HG02623 (cell line): ENCODE measurements at regions not wholly inside any gene's neighbourhood (a gene's known extent, or its start where the extent isn't known, plus 50 kb on each side); places are given as distances from the start of the nearest gene placed in this dataset.
"Not testable (repeated sequence)": the region's sequence is repeated elsewhere in the genome, so short reads cannot be mapped to it uniquely, and the experiment has no call there.

ENCODE experiments used
- ATAC-seq: cut with Tn5 transposase; IDR thresholded peaks from one replicate; pipeline ENCODE4 v1.9.1; 2021; ENCODE audit warnings: moderate library complexity; ENCODE audit not compliant: unreplicated experiment

GRCh38 chr1:213324859-213325258 lies 273.8 kb downstream of the RPS6KC1 start:
- ATAC-seq: no peak

GRCh38 chr1:213325482-213325881 lies 274.4 kb downstream of the RPS6KC1 start:
- no peak for ATAC-seq

DNA sequence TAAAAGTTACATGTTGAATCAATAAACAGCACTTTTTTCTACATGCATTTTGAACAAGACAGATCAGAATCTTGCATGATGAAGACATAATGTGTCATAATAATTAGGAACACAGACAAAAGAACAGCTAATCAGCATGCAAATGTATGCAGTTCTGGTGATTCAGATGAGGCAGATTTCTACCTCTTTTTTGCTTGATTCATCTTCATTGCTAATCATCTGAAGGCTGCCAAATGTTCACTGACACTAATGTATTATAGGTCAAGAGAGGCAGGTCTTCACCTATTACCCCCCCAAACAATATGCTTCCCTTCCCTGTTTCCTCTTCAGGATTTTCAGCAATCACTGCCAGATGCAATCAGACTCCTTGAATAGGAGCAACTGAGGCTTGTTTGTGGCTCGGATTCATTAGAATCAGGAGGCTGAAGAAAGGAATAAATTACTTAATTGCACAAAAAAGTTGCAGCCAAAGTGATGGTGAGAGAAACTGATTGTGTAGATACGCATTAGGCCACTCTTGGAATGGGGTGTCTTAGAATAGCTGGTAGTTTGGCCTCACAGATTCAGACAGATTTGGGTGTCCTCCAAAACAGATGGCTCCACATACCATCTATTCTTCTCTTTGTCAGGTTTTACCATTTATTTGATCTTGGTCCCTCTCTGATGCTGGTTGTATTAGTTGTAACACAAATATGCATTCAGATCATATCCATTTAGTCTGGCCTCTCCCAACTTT lies 275.4 kb downstream of the RPS6KC1 start:
- ATAC-seq: no peak

GRCh38 chr1:213327017-213327667 lies 276.1 kb downstream of the RPS6KC1 start:
- ATAC-seq: no peak

GRCh38 chr1:213329406-213330008 lies 278.5 kb downstream of the RPS6KC1 start:
- ATAC-seq: no peak

GRCh38 chr1:213330281-213330680 lies 279.2 kb downstream of the RPS6KC1 start:
- ATAC-seq: no peak

DNA sequence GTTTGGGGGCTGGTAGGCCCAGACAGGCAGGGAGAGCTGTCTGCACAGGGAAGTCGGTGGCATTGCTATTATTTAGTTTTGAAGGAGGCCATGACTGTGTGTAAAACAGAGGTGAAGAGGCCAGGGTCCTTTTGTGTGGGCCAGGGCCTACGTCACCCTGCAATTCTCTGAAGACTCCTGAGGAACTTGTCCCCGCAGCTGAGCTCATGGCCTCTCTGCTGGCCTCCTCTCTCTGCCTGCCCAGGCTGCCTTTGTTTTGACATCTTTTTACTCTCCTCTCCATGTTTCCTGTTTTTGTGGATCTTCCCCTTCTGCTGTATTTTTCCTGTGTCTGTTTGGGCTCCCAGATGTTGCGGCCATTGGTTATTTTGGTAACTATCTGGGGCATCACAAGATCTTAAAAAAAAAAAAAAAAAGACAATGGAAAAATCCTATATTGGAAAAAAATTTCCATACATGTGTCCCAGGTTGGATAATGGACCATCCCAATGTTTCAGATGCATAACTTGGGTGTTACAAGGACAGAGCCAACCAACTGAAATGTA lies 280.7 kb downstream of the RPS6KC1 start:
- no peak for ATAC-seq

DNA sequence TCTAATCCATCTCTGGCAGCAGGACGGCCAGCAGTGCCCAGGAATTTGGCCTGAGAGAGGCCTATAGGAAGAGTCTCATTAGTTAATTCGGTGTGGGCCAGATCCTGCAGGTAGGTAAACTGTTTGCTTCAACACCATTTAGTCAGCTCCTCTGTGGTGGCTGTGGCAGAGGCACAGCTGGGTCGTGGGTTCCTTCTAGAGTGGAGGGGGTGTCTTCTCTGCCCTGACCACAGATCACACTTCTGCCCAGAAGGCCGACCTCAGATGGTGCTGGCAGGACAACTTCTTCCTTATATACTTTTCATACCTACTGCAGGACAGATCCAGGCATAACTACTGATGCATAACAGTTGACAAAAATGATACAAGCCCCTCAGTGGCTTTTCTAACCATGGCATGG lies 281.4 kb downstream of the RPS6KC1 start:
- ATAC-seq: no peak

GRCh38 chr1:213333121-213333520 lies 282.1 kb downstream of the RPS6KC1 start:
- ATAC-seq: no peak

DNA sequence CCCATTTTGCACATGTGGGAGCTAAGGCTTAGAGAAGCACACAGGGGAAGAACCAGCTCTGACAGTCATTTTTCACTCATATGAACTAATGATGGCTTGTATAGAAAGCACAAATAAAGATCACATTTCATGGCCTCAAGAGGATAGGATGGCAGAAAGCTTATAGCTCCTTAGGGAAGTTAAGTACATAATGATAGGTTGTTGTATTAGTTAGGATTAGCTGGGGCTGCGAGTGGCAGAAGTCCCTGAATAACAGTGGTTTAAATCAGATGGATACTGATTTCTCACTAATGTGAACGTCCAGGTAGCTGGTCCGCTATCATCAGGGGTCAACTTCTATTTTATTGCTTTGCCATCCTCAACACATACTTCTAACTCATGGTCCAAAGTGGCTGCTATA lies 284.0 kb downstream of the RPS6KC1 start:
- ATAC-seq: no peak

DNA sequence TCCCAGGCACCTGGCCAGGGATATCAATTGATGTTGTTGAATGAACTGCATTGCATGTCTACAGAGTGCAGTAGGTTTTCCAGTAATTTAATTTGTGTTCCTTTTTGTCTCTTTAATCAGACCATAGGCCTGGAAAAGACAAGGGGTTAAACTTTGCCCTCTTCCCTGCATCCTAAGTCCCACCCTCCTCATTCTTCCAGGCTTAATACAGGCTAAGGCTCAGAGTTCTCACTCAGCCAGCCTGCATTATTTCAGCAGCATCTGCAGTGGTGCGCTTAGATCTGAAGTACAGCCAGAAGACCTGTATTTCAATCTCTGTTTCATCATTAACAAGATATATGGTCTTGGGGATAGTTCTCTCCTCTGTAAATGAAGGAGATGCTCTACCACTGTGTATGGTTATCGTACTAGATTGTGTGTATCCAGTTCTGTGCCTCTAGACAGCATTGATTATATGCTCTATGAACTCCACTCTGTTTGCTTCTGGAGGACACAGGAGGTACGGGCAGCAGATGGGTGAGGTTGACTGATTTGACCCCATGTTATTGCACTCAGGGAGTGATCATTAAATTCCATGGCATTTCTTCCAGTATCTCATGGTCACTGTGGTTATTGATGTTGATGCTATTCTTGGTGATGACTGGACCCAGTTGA lies 286.1 kb downstream of the RPS6KC1 start:
- no peak for ATAC-seq

DNA sequence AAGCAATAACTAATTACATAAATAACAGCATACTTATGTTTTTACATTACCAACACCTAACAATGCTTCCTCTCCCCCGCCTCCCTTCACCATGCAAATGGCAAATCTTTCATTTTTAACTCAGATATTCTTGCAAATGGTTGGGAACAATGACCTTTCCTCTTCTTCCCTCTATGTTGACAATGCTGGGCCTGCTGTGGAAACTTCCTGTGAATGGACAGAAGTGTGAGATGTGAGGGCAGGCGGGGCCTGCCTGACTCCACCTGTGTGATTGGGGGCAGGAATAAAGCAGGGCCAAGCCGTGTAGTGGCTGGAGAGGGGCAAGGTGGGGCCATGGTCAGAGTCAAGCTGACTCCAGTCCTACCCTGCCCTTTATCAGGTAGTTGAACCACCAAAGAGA lies 289.6 kb downstream of the RPS6KC1 start:
- ATAC-seq: no peak

DNA sequence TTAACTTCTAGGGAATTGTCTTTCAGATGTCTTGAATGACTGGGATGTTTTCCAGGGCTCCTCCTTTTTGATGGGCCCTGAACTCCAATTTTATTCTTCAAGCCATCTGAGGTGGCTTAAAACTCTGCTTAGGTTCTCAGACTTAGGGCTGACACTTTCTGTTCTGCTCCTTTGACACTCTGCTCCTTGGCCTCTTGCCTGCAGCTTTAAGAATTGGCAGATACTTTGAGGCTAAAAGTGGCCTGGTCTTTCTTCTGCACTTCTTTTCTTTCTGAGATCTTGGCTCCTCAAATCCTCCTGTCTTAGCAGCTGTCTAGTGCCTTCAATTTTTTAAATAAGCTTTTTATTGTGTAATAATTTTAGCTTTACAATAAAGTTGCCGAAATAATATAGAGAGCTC lies 294.6 kb downstream of the RPS6KC1 start:
- no peak for ATAC-seq

DNA sequence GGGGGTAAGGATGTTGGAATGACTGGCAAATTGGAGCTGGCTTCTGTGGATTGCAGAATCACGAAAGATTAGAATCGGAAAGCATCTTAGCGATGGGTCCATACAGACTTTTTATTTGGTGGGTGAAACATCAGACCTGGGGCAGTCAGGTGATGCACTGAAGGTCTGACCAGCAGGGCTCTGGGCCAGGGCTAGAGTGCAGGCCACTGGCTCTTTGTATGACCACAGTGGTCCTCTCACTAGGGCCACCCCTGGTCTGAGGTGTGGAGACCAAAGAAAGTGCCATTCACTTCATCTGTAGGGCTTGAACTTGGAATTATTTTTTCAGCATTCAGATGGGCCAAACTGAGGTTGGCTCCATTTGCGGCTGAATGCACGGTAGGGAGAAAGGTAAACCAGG lies 306.4 kb downstream of the RPS6KC1 start:
- no peak for ATAC-seq

GRCh38 chr1:213358368-213358767 lies 307.3 kb downstream of the RPS6KC1 start:
- not testable (repeated sequence) for ATAC-seq

GRCh38 chr1:213362598-213362997 lies 311.6 kb downstream of the RPS6KC1 start:
- no peak for ATAC-seq

DNA sequence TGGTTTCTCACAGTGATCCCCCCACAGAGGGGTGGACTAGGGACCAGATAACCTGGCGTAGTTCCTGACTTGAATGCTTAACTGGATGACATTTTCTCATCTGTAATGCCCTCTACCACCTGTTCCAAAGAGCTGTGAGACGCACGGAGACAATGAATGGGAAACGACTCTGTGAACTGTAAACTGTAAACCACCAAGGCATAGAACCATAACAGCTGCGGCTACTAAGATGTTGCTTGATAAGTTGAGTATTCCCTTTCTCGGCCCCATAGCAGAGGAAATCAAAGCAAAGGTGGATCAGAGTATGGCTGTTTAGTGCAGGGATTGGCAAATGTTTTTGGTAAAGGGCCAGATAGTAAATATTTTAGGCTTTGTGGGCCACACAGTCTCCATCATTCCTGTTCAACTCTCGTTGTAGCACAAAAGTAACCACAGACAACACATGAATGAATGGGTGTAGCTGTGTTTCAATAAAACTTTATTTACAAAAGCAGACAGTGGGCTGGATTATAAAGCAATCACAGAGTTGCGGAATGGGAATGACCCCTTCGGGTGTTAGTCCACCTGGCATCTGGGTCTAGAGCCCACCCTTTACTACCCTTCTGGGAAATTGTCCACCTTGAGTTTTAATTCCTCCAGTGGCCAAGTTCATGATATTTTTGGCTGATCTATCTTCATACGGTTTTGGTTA lies 315.2 kb downstream of the RPS6KC1 start:
- no peak for ATAC-seq

DNA sequence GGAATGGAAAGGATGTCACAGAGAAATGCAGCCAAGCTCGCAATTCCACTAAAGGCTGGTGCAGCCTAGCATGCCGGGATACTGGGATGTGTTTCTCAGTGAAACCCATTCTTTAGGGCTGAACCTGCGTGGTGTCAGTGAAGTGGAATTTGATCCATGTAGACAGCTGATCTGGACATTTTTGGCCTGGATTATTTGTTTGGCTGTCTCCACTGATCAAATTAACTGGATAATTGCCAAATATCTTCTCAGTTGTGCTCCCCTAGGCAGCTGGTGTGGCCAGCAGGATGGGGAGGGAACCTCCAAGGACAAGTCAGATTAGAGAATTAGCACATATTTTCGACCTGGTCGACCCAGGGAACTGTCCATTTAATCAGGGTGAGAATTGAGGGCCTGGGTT lies 318.4 kb downstream of the RPS6KC1 start:
- ATAC-seq: no peak

- ATAC-seq: no peak
Measured at GRCh38 chr1:213370523-213370922, 319.5 kb downstream of the RPS6KC1 start.

DNA sequence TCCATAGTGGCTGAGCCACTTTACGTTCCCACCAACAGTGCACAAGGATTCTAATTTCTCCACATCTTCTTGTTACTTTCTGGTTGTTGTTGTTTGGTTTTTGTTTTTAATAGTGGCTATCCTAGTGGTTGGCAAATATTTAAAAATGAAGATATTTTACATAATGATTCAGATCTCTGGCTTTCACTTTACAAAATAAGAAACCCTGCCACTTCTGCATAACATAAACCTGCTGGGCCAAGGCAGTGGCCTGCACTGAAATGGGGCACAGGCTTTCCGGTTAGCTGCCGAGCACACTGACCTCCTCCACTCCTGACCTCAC lies 320.4 kb downstream of the RPS6KC1 start:
- no peak for ATAC-seq
